ENCODE measurements at regions not wholly inside any gene's neighbourhood (a gene's known extent, or its start where the extent isn't known, plus 50 kb on each side); places are given as distances from the start of the nearest gene placed in this dataset.
"Not testable (repeated sequence)": the region's sequence is repeated elsewhere in the genome, so short reads cannot be mapped to it uniquely, and the experiment has no call there.

DNA sequence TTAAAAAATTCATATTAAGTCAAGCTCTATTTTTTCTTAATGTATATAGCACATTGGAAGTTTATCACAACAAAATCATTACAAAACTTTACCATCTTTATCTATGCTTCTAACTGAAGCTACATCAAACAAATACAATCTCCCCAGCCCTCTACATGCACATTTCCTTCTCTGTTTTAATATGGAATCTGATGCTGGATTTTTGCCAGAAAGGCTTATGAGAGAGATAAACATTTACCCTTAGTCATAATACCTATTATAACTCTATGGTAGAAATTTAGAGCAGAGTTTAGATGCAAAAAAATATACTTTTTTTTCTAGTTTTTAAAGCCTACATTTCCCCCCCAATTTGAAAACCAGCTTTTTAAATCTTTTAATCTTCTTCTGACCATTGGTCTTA, 1198.6 kb downstream of the GATA3 start:
- H3K9me3 ChIP-seq, result no peaks in the 10 kb centered on the region
- no peaks in the 10 kb centered on the region for H3K4me1 ChIP-seq (replicated peaks)
- DNase-seq (ENCODE audit: low spot score), result no peak
- H3K27ac ChIP-seq, result no peak overlapping the region
- intact Hi-C loops (cut with DNase I), result no loop called here
- TF ChIP-seq, protein P1, sequence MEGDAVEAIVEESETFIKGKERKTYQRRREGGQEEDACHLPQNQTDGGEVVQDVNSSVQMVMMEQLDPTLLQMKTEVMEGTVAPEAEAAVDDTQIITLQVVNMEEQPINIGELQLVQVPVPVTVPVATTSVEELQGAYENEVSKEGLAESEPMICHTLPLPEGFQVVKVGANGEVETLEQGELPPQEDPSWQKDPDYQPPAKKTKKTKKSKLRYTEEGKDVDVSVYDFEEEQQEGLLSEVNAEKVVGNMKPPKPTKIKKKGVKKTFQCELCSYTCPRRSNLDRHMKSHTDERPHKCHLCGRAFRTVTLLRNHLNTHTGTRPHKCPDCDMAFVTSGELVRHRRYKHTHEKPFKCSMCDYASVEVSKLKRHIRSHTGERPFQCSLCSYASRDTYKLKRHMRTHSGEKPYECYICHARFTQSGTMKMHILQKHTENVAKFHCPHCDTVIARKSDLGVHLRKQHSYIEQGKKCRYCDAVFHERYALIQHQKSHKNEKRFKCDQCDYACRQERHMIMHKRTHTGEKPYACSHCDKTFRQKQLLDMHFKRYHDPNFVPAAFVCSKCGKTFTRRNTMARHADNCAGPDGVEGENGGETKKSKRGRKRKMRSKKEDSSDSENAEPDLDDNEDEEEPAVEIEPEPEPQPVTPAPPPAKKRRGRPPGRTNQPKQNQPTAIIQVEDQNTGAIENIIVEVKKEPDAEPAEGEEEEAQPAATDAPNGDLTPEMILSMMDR (IDR thresholded peaks at IDR 0.05), result no peak
- TF ChIP-seq POLR2AphosphoS5 (IDR thresholded peaks at IDR 0.05) (no peak), POLR2A (IDR thresholded peaks at IDR 0.05) (no peak)
- no peaks in the 10 kb centered on the region for H3K27me3 ChIP-seq (replicated peaks; ENCODE audit: insufficient read depth)
- H3K36me3 ChIP-seq, result no peaks in the 10 kb centered on the region
- no peak overlapping the region for H3K4me3 ChIP-seq

DNA sequence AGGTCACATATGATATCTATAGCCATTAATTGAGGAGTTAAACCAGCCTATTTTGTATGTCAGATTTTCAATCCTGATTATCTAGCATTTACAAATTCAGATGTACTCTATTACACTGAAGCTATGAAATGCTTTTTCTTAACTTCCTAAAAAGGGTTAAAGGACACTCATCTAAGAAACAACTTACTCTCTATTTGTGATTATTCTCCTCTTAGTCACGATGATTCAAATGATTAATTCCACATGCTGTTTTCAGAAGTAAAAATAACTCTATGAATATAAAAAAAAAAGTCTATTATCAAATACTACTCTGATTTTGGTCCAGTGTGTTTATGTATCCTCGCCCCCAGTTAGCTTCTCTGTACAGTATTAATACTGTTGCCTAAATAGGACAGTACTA, 1199.9 kb downstream of the GATA3 start:
- Histone ChIP-seq H3K4me3 (no peak overlapping the region), H3K27me3 (replicated peaks; ENCODE audit: insufficient read depth) (no peaks in the 10 kb centered on the region), H3K4me1 (replicated peaks) (no peaks in the 10 kb centered on the region), H3K27ac (no peak overlapping the region), H3K36me3 (no peaks in the 10 kb centered on the region), H3K9me3 (no peaks in the 10 kb centered on the region)
- intact Hi-C loops (cut with DNase I), result no loop called here
- TF ChIP-seq, protein P1 (IDR thresholded peaks at IDR 0.05), result no peak
- TF ChIP-seq POLR2AphosphoS5 (IDR thresholded peaks at IDR 0.05), result no peak
- no peak for TF ChIP-seq POLR2A (IDR thresholded peaks at IDR 0.05)
- no peak for DNase-seq (ENCODE audit: low spot score)
- WGBS, result 58% methylated on average over 2 of the region's 2 CpGs

DNA sequence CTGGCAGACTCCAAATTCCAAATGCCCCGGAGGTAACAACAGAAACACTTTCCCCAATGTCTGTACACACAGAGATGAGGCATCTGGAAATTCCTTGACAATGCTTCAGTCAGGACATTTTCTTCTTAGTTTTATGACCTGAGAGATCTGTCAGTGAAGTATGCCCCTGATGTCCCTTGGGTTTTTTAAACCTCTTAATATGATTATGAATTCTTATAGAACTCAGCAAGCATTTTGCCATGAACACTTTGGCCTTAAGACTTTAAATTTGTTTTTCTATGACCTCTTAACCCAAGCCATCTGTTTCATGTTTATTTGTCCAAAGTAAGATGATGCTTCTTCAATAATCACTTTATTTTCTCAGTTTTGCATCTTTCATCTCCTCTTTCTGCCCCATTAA, 1206.2 kb downstream of the GATA3 start:
- Histone ChIP-seq H3K9me3 (no peaks in the 10 kb centered on the region), H3K36me3 (no peaks in the 10 kb centered on the region), H3K27ac (no peak overlapping the region), H3K27me3 (replicated peaks; ENCODE audit: insufficient read depth) (no peaks in the 10 kb centered on the region), H3K4me1 (replicated peaks) (no peaks in the 10 kb centered on the region), H3K4me3 (no peak overlapping the region)
- intact Hi-C loops (cut with DNase I), result no loop called here
- no peak for DNase-seq (ENCODE audit: low spot score)
- WGBS, result 72% methylated on average over 1 of the region's 1 CpG
- no peak for TF ChIP-seq POLR2AphosphoS5 (IDR thresholded peaks at IDR 0.05)
- TF ChIP-seq, protein P1 (IDR thresholded peaks at IDR 0.05), result no peak
- no peak for TF ChIP-seq POLR2A (IDR thresholded peaks at IDR 0.05)

DNA sequence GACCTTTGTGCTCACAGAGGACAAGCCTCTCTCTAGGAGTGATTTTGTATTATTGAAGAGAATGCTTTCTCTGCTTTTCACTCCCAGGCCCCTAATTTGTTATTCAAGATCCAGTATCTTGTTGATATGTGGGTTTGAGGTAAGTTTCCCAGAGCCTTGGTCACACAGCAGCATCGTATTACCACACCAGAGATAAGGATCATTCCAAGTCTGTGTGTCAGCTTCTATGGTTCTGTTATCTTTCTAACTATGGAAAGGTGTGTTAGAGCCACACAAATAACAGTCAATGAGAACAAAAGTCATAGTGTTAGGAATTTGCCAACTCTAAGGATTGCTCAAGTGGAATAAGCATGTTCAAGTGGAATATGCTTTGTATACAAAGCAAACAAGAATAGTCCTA, 1208.3 kb downstream of the GATA3 start:
- intact Hi-C loops (cut with DNase I), result no loop called here
- no peak overlapping the region for H3K4me3 ChIP-seq
- H3K27me3 ChIP-seq (replicated peaks; ENCODE audit: insufficient read depth), result no peaks in the 10 kb centered on the region
- 17% methylated on average over 1 of the region's 1 CpG for WGBS
- no peak for DNase-seq (ENCODE audit: low spot score)
- H3K9me3 ChIP-seq, result no peaks in the 10 kb centered on the region
- no peaks in the 10 kb centered on the region for H3K36me3 ChIP-seq
- no peaks in the 10 kb centered on the region for H3K4me1 ChIP-seq (replicated peaks)
- H3K27ac ChIP-seq, result no peak overlapping the region
- TF ChIP-seq POLR2AphosphoS5 (IDR thresholded peaks at IDR 0.05) (no peak), POLR2A (IDR thresholded peaks at IDR 0.05) (no peak)
- TF ChIP-seq, protein P1 (IDR thresholded peaks at IDR 0.05), result no peak

DNA sequence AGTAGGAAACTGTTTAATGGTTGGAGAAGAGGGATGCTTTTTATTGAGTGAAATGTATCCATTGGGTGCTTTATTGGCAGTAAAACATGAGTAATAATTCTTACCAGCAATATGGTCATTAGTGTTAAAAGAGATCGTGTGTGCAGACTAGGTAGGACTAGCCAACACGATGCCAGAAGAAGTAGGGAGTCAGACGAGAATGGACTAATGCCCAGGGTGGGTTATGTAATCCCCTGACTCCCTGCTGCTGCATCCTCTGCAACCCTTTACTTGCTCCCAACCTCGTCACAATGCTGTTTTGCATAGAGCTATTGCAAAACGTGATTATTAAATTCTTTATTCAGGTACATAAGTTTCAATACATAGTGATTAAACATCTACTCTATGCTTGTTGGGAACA, 1213.7 kb downstream of the GATA3 start:
- DNase-seq (ENCODE audit: low spot score), result no peak
- intact Hi-C loops (cut with DNase I), result no loop called here
- Histone ChIP-seq H3K27ac (no peak overlapping the region), H3K27me3 (replicated peaks; ENCODE audit: insufficient read depth) (no peaks in the 10 kb centered on the region), H3K9me3 (no peaks in the 10 kb centered on the region), H3K36me3 (no peaks in the 10 kb centered on the region), H3K4me1 (replicated peaks) (no peaks in the 10 kb centered on the region), H3K4me3 (no peak overlapping the region)
- no peak for TF ChIP-seq POLR2A (IDR thresholded peaks at IDR 0.05)
- TF ChIP-seq, protein P1 (IDR thresholded peaks at IDR 0.05), result no peak
- no peak for TF ChIP-seq POLR2AphosphoS5 (IDR thresholded peaks at IDR 0.05)
- WGBS, result 49% methylated on average over 5 of the region's 5 CpGs

DNA sequence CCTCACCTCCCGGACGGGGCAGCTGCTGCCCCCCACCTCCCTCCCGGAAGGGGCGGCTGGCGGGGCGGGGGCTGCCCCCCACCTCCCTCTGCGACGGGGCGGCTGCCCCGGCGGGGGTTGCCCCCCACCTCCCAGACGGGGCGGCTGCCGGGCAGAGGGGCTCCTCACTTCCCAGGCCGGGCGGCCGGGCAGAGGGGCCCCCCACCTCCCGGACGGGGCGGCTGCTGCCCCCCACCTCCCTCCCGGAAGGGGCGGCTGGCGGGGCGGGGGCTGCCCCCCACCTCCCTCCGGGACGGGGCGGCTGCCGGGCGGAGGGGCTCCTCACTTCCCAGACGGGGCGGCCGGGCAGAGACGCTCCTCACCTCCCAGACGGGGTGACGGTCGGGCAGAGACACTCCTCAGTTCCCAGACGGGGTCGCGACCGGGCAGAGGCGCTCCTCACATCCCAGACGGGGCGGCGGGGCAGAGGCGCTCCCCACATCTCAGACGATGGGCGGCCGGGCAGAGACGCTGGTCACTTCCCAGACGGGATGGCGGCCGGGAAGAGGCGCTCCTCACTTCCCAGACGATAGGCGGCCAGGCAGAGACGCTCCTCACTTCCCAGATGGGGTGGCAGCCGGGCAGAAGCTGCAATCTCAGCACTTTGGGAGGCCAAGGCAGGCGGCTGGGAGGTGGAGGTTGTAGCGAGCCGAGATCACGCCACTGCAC, 1218.8 kb downstream of the GATA3 start:
- WGBS, result 95% methylated on average over 54 of the region's 61 CpGs
- H3K27me3 ChIP-seq (replicated peaks; ENCODE audit: insufficient read depth); intact Hi-C loops (cut with DNase I); H3K4me3 ChIP-seq; H3K9me3 ChIP-seq; DNase-seq (ENCODE audit: low spot score); H3K27ac ChIP-seq; H3K4me1 ChIP-seq (replicated peaks); H3K36me3 ChIP-seq: not testable (repeated sequence)
